ENCODE measurements at regions not wholly inside any gene's neighbourhood (a gene's known extent, or its start where the extent isn't known, plus 50 kb on each side); places are given as distances from the start of the nearest gene placed in this dataset.

- no peaks in the 10 kb centered on the region for H3K27me3 ChIP-seq (ENCODE audit: control insufficient read depth, insufficient read depth, low read length)
- no peak overlapping the region for H3K4me3 ChIP-seq (ENCODE audit: low read length)
- Mint-ChIP-seq H3K27me3 (ENCODE audit: low read depth in 2 of 2) (no peaks in the 10 kb centered on the region), H3K4me3 (no peak overlapping the region), H3K9me3 (peaks cover 6 to 7% of the 10 kb centered on the region in 2 donors), H3K27ac (no peak overlapping the region), H3K4me1 (no peaks in the 10 kb centered on the region), H3K36me3 (no peaks in the 10 kb centered on the region)
- H3K27ac ChIP-seq (ENCODE audit: low read length), result no peak overlapping the region
- ATAC-seq (no peak), DNase-seq (no peak)
- no peaks in the 10 kb centered on the region for H3K4me1 ChIP-seq (ENCODE audit: control insufficient read depth, insufficient read depth, low read length)
- no peaks in the 10 kb centered on the region for H3K9me3 ChIP-seq (ENCODE audit: control insufficient read depth, insufficient read depth, low read length)
- H3K36me3 ChIP-seq (ENCODE audit: control insufficient read depth, insufficient read depth, low read length), result no peaks in the 10 kb centered on the region
- intact Hi-C loops (cut with micrococcal nuclease), result no loop called here
- 86% methylated on average over 1 of the region's 3 CpGs for WGBS (ENCODE audit: insufficient coverage)
- TF ChIP-seq CTCF (IDR thresholded peaks at IDR 0.05), result no peak
Observed at GRCh38 chr6:97594844-97595243, 311.8 kb upstream of the MMS22L start.

DNA sequence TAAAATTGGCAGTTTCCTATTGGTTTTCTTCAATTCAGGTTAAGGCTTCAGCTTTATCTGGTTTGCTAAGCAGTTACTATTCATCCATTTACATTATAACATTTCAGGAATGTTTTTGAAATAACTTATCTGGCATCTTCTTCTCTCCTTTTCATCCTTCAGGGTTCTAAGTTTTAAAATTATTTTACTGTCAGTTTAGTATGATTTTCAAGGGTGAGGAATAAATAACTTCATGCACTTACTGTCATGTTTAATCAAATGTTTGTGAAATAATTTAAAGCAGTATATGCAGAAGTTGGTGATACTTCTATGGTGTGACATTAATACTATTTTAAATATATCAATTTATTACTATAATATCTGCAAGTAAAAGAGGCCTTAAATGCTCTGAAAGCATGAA, 338.1 kb upstream of the MMS22L start:
- no peaks in the 10 kb centered on the region for H3K27me3 ChIP-seq (ENCODE audit: control insufficient read depth, insufficient read depth, low read length)

GRCh38 chr6:97626671-97627441, 343.8 kb upstream of the MMS22L start:
- Mint-ChIP-seq H3K27ac (no peak overlapping the region), H3K9me3 (peaks cover 11 to 14% of the 10 kb centered on the region in 2 donors), H3K4me1 (no peaks in the 10 kb centered on the region), H3K4me3 (no peak overlapping the region), H3K36me3 (no peaks in the 10 kb centered on the region), H3K27me3 (ENCODE audit: low read depth in 2 of 2) (no peaks in the 10 kb centered on the region)
- Histone ChIP-seq H3K4me3 (ENCODE audit: low read length) (no peak overlapping the region), H3K9me3 (ENCODE audit: control insufficient read depth, insufficient read depth, low read length) (no peaks in the 10 kb centered on the region), H3K27ac (ENCODE audit: low read length) (no peak overlapping the region), H3K27me3 (ENCODE audit: control insufficient read depth, insufficient read depth, low read length) (no peaks in the 10 kb centered on the region), H3K4me1 (ENCODE audit: control insufficient read depth, insufficient read depth, low read length) (no peaks in the 10 kb centered on the region), H3K36me3 (ENCODE audit: control insufficient read depth, insufficient read depth, low read length) (no peaks in the 10 kb centered on the region)
- 70% methylated on average over 6 of the region's 7 CpGs for WGBS (ENCODE audit: insufficient coverage)
- TF ChIP-seq CTCF (IDR thresholded peaks at IDR 0.05), result no peak
- DNase-seq, result no peak
- no peak for ATAC-seq
- intact Hi-C loops (cut with micrococcal nuclease), result no loop called here

More for the DNA sequence above, 338.1 kb upstream of the MMS22L start:
- Histone ChIP-seq H3K27ac (ENCODE audit: low read length) (no peak overlapping the region), H3K4me1 (ENCODE audit: control insufficient read depth, insufficient read depth, low read length) (no peaks in the 10 kb centered on the region), H3K9me3 (ENCODE audit: control insufficient read depth, insufficient read depth, low read length) (no peaks in the 10 kb centered on the region), H3K36me3 (ENCODE audit: control insufficient read depth, insufficient read depth, low read length) (no peaks in the 10 kb centered on the region), H3K4me3 (ENCODE audit: low read length) (no peak overlapping the region)
- DNase-seq (no peak), ATAC-seq (no peak)
- TF ChIP-seq CTCF (IDR thresholded peaks at IDR 0.05), result no peak
- Mint-ChIP-seq H3K36me3 (no peaks in the 10 kb centered on the region), H3K4me1 (no peaks in the 10 kb centered on the region), H3K27me3 (ENCODE audit: low read depth in 2 of 2) (no peaks in the 10 kb centered on the region), H3K9me3 (peaks cover 7 to 11% of the 10 kb centered on the region in 2 donors), H3K27ac (no peak overlapping the region), H3K4me3 (no peak overlapping the region)
- intact Hi-C loops (cut with micrococcal nuclease), result no loop called here

- TF ChIP-seq CTCF (IDR thresholded peaks at IDR 0.05), result no peak
- DNase-seq, result no peak
- no peaks in the 10 kb centered on the region for H3K27me3 Mint-ChIP-seq (ENCODE audit: low read depth in 2 of 2)
- Histone ChIP-seq H3K27me3 (ENCODE audit: control insufficient read depth, insufficient read depth, low read length) (no peaks in the 10 kb centered on the region), H3K4me3 (ENCODE audit: low read length) (no peak overlapping the region), H3K36me3 (ENCODE audit: control insufficient read depth, insufficient read depth, low read length) (no peaks in the 10 kb centered on the region), H3K9me3 (ENCODE audit: control insufficient read depth, insufficient read depth, low read length) (no peaks in the 10 kb centered on the region), H3K4me1 (ENCODE audit: control insufficient read depth, insufficient read depth, low read length) (no peaks in the 10 kb centered on the region), H3K27ac (ENCODE audit: low read length) (no peak overlapping the region)
- H3K9me3 Mint-ChIP-seq, result peaks cover 6 to 10% of the 10 kb centered on the region in 2 donors
- H3K4me3 Mint-ChIP-seq, result no peak overlapping the region
- WGBS (ENCODE audit: insufficient coverage), result 90% methylated on average over 1 of the region's 2 CpGs
- ATAC-seq, result no peak
- no peak overlapping the region for H3K27ac Mint-ChIP-seq
- H3K36me3 Mint-ChIP-seq, result no peaks in the 10 kb centered on the region
- no peaks in the 10 kb centered on the region for H3K4me1 Mint-ChIP-seq
- intact Hi-C loops (cut with micrococcal nuclease), result no loop called here
Observed at GRCh38 chr6:97629180-97629579, 346.2 kb upstream of the MMS22L start.

All from natural killer cell (primary cell).